NCI-H82 (cell line): ENCODE measurements at regions not wholly inside any gene's neighbourhood (a gene's known extent, or its start where the extent isn't known, plus 50 kb on each side); places are given as distances from the start of the nearest gene placed in this dataset.

Source experiments
- DNase-seq: peaks from one replicate; lab custom pipeline; 2025; lab: John Stamatoyannopoulos, UW

DNA sequence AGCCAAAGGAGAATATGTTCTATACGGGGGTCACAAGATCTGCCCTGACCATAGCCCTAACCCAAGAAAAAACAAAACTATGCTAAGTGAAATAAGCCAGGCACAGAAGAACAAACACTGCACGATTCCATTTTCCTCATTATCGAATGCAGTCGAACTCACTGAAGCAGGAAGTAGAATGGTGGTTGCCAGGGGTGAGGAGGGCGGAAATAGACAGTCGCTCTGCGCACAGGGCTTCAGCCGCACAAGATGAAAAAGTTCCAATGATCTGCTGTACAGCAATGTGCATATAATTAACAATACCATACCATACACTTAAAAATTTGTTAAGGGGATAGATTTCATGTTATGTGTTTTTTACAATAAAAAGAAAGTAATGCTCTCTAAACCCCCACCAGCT is 257.7 kb downstream of the TXNL1 start:
- DNase-seq = no peak

- DNase-seq = no peak
Observed at GRCh38 chr18:56379256-56379655, 259.1 kb downstream of the TXNL1 start.

GRCh38 chr18:56377231-56377630 is 261.2 kb downstream of the TXNL1 start:
- no peak for DNase-seq

DNA sequence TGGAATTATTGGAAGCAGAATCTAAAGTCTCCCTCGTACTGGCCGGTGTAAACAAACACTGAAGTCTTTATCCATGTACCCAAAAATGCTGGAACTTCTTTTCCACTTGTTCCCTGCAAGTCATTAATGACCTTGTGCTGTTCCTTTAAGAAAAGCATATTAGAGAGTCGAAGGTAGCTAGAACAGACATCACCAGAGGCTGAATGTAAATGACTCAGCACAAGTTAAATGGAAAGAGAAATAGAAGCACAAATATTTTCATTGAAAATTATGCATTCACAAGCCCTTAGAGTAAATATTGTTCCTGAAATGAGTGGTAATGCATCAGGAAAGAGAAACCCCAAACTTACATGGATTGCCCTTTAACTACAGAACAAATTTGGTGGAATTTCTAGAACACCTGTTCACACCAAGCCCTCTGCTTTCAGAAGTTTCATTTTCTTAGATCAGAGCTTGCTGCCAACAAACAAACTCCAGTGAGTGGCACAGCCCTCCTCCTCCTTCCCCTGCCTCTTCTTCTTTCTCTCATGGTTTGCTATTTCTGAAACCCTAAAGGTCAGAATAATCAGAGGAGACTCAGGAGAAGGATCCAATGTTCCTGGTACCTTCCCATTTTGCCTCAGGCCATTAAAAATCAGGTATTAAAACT is 264.3 kb downstream of the TXNL1 start:
- DNase-seq = no peak

GRCh38 chr18:56373601-56374000 is 264.8 kb downstream of the TXNL1 start:
- DNase-seq = no peak

DNA sequence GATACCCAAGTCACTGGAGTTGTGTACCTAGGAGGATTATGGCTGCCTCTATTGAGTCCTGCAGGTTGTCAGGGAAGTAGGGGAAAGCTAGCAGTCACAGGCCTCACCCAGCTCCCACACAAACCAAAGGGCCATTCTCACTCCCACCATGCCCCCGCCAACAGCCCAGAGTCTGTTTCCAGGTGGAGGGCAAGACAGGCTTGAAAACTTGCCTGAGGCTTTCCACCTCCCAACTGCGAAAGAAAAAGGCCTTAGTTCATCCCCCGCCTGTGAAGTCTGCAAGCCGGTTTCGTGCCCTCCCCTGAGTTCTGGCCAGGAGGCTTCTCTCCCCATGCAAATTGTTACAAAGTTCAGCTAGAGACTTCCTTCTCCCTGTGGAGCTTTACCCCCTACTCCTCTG is 270.3 kb downstream of the TXNL1 start:
- DNase-seq = no peak

DNA sequence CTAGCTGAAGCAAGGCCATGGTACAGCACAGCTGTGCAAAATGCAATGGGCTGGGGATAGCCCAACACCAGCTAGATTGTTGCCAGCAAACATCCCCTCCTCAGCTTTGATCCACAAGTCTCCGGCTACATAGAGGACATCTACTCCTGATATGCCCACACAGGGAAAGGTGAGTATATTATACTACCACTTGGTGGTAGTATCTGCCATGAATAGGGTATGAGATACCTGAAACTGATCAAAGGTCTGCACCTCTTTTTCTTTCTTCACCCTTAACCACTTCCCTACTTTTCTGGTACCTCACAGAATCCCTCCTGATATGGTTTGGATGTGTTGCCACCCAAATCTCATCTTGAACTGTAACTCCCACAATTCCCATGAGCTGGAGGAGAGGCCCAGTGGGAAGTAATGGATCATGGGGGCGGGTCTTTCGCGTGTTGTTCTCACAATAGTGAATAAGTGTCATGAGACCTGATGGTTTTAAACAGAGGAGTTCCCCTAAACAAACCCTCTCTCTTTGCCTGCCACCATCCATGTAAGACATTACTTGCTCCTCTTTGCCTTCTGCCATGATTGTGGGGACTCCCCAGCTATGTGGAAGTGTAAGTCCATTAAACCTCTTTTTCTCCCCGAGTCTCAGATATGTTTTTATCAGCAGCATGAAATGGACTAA is 279.6 kb downstream of the TXNL1 start:
- no peak for DNase-seq

DNA sequence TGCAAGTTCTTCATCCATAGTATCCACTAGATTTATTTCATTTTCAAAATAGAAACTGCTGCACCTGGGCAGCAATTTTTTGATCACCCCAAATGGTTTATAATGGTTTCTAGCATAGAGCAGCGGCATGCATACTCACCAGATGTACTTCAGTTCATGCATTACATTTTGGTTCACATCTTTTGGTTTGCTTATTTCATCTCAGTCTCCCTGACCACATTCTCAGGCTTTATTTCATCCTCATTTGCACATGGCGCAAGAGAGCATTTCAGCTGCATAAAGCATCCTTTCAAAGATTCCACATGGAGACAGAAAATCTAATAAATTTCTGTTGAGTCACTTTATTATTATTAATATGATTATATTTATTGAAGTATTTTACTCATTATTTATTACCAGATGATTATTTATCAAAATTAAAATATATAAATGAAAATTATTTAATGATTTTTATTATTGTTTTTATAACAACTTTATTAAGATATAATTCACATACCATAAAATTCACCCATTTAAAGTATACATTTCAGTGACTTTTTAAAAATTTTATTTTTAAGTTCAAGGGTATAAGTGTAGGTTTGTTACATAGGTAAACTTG is 284.6 kb downstream of the TXNL1 start:
- DNase-seq = no peak

DNA sequence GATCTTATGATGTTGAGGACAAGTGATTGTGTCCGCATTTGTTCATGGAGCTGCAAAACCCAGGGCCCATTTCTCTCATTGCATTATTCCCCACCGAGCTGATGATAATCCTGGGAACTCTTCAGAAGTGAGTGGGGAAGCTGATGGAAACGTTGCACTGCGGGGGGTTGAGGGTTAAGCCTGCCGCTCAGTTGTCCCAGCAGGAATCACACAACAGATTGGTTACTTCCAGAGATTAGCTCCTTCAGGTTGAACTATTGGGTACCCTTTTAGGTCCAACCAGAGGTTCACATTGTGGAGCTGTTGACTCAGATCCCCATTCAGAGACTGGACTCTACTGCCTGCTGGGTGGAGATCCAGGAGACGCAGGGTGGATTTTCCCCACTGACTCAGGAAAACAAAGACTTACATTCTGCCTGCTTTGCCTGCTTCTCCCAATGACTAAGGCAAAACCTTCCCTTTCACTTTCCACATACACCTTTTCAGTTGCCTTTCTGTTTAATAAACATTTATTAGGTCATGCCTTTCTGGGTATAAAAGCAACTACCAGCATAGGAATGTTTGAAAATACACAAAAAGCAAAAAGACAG is 286.4 kb downstream of the TXNL1 start:
- no peak for DNase-seq

GRCh38 chr18:56337507-56337906 is 300.9 kb downstream of the TXNL1 start:
- DNase-seq = no peak

DNA sequence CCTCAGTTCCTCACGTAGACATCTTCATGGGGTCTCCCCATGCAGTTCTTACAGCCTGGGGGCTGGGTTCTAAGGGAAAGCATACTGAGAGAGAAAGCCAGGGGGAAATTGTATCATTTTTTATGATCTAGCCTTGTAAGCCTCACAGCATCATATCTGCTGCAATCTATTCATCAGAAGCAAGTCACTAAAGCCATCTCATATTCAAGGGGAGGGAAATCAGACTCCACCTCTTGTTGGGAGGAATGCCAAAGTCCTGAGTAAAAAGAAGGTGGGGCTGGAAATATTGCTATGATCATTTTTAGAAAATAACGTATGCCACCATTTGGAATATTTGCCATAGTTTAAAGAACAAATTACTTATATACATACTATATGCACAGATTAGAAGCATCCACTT is 304.6 kb downstream of the TXNL1 start:
- no peak for DNase-seq

DNA sequence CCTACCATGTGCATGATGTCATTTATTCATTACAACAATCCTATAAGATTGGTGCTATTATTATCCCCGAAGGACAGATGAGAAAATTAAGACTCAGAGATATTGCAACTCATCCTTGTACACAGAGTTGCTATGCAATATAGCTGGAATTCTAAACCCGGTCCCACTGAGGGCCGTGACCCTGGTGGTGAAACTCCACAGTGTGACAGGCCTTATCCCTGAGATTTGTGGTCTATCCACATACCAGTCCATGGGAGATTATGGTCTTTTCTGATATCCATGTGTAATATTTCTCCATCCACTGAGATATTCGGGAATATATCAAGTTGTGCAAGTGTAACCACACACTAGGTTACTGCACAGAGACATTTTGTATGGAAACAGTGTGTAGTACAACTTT is 305.2 kb downstream of the TXNL1 start:
- no peak for DNase-seq

- no peak for DNase-seq
Observed at GRCh38 chr18:56332371-56332770, 306.0 kb downstream of the TXNL1 start.

DNA sequence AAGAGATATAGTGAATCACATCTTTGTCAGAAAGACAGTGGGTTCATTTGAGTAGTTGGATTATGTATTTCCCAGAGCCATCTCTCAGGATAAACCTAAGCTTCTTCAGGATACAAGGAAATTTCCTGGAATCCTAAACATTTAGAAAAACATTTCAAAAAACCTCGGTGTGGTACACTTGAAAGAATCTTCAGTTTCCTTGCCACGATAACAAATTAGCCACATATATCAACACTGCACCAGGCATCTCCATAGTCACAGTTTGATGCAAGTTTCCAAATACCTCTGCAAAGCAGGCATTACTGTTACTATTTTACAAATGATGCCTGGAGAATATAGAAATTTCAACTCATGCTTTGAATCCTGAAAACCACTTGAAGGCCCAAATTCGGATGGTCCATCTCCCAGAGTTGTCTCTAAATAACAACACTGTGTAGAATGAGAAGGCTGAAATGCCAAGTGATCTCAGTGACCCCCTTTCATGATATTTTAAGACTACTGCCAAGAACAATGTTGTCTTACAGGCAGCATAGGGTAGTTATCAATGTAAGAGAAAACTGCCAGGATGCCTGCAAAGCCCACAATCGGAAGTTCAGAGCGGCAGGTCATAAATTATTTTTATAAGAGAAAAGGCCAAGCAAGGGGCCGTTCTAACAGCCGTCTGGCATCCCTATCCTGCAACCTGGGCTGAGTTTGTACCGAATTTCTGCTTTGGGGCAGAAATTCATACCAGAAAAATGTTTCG is 307.9 kb downstream of the TXNL1 start:
- no peak for DNase-seq

DNA sequence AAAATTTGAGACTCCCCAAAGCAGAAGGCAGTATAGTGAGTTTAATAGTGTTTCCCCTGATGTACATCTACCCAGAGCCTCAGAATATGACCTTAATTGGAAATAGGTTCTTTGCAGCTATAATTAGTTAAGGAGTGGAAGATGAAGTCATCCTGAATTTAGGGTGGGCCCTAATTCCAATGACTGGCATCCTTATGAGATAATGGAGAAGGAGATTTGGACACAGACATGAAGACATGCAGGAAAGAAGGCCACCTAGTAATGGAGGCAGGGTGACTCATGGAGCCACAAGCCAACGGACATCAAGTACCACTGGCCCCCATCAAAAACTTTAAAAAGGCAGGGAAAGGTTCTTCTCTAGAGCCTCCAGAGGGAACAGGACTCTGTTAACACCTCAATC is 308.9 kb downstream of the TXNL1 start:
- DNase-seq = no peak

DNA sequence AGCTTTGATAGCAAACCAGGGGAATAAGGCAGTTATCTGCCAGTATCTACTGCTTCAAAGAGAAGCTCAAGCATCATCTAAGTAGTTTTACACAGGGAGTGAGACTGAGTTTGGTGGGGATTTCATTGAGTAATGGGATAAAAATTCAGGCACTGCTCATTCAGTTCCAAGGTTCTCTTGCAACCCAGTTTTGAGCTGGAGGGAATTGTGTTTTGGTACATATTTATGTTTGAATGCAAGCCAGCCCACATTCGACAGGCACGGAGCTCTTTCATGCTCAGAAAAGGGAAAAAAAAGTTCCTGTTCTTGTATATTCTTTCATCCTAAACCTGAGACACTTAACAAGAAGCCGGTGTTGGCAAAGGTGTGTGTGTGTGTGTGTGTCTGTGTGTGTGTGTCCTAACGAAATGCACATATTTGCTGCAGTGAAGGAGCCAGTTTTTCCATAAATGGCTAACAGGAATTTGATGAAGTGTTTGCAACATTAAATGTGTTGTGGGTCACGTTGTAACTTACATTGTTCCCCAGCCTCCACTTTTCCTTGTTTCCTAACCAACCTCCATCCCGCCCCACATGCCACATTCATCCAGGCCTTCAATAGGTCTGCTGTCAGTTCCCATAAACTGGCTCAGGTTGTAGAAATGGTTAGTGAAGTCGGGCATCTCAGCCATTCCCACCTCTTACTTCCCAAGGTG is 311.1 kb downstream of the TXNL1 start:
- no peak for DNase-seq

- no peak for DNase-seq
Observed at GRCh38 chr18:56326336-56327072, 311.9 kb downstream of the TXNL1 start.

- no peak for DNase-seq
Observed at GRCh38 chr18:56323673-56324072, 314.7 kb downstream of the TXNL1 start.

- no peak for DNase-seq
Observed at GRCh38 chr18:56322406-56322805, 316.0 kb downstream of the TXNL1 start.

GRCh38 chr18:56321470-56321869 is 316.9 kb downstream of the TXNL1 start:
- DNase-seq = no peak

- no peak for DNase-seq
Observed at GRCh38 chr18:56319953-56320352, 318.4 kb downstream of the TXNL1 start.
